SW 1271 (cell line): ENCODE measurements at regions not wholly inside any gene's neighbourhood (a gene's known extent, or its start where the extent isn't known, plus 50 kb on each side); places are given as distances from the start of the nearest gene placed in this dataset.
"Not testable (repeated sequence)": the region's sequence is repeated elsewhere in the genome, so short reads cannot be mapped to it uniquely, and the experiment has no call there.

Experiments used
- DNase-seq, 2 experiments: peaks; one replicate each; lab custom pipeline; 2025; lab: John Stamatoyannopoulos, UW

DNA sequence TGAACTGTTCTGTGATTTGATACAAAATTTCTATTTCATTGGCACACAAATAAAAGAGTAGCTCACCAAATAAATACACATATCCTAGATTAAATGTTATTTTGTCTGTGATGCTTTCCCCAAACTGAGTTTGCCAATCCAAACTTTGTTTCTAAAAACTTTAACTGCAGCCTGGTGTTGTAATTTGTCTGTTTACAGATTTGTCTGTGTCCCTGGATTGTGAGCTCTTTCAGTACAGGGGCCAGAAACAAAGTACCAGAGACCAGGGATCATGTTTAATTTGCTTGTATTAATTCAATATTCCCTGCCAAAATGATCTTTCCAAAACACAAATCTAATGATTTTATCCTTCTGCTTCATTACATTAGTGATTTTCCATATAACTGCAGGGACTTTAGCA is 1044.6 kb upstream of the GJE1 start:
- no peak for DNase-seq

DNA sequence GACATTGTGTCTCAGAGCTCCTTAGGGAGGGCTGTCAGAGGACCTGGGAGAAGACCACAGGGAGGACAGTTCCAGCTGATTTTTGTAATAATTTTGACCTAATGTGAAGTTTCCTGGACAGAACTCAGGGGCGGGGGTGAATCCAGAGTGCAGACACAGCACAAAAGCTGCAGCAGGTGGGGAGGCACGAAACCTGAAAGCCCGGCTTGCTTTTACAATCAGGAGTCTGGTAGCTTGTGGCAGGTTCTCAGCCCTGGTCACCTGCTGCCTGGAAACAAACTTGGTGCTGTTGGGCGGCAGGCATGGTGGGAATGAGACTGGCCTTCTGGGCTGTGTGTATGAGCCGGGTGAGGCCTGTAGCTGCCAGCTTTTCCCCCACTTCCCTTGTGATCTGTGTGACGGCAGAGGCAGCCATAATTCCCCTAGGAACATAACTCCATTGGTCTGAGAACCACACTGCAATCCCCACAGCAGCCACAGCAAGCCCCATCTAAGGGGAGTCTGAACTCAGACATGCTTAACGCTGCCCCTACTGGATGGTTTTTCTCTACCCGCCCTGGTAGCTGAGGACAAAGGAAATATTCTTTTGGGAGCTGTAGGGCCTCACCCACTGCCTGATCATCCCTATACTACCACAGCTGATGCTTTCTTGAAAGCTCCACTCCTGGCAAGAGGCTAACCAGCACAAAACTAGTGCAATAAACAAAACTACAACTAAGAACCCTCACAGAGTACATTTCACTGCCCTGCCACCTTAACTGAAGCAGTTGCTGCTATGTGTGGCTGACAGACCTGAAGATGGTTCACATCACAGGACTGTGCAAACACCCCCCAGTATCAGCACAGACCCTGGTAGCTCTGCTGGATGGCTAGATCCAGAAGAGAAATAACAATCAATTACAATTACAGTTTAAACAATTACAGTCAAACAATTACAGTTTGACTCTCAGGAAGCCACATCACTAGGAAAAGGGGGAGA is 1055.1 kb upstream of the GJE1 start:
- DNase-seq: peak; percentile 10 to 67

DNA sequence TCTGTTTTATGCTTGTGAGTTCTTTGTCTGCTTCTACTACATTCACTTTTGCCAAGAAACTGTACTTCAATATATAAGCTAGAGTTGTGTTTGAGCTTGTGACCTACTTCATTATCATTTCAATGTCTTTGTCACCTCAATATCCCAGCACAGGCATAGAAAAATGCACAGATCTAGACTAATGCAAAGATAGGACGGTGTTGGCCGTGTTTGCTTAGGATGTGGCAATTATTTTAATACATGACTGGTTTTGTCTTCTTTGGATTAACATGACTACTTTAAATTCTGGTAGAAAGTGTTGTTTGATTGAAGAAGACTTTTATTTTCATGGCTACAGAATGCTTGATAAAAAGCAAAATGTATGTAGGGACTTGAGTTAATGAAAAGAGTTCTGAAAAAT is 1075.0 kb upstream of the GJE1 start:
- no peak for DNase-seq

DNA sequence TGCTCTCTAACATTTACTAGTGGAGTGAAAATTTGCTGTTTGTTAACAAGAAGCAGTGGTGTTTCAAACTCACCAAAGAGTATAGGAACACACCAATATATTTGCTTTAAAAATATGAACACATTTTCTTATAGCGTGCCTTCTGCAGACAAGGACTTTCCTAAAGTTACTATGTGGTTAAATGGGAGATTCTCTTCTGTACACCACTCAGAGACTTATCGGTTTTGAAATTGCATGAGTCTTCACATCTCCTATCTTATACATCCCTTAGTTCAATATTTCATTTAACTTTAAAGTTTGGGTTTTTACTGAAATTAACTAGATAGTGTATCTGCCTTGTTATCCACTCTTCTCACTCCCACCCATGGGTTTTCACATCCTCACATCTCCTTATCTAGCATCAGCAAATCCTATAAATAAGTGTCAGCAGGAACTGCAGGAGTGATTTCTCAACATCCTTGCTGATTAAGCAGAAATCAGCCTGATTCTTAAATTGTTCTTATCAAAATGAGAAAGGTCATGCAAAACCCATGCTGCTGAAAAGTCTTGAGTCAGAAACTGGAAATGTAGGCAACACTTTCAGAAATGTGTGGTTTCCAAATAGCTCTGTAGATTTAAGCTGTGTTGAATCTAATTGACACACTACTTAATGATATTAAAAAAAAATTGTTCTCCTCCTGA is 1075.6 kb upstream of the GJE1 start:
- DNase-seq: no peak

DNA sequence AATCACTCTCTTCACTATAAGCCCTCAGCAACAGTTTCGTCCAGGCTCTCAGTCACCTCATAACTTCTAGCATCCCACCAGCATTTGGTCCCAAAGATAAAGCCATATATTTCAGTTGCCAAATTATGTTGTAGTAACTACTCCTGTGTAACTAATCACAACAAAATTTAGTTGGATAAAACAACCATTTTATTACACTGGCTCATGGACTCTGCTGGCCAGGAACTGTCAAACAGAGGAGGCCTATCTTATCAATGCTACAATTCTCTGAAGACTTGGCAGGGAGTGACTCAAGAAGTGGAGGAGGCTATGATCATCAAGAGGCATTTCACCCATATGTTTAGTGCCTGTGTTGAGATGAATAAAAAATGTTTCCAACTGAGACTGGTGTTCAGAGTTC is 1082.3 kb upstream of the GJE1 start:
- no peak for DNase-seq

DNA sequence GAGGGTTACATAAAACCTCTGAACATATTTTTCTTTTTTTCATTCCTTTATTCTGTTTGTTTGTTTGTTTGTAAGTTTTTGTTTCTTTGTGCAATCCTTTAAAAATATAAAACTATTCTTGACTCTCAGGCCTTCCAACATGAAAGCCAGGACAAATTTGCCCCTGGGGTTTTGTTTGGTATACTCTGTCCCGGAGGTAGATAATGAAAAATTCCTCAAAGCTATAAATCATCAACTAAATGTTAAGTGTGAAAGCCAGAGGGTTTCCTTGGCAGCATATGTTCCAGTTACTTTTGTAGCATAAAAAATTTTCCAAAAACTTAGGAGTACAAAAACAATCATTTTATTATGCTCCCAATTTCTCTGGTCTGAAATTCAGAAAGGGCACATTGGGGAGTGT is 1084.3 kb upstream of the GJE1 start:
- DNase-seq: no peak

DNA sequence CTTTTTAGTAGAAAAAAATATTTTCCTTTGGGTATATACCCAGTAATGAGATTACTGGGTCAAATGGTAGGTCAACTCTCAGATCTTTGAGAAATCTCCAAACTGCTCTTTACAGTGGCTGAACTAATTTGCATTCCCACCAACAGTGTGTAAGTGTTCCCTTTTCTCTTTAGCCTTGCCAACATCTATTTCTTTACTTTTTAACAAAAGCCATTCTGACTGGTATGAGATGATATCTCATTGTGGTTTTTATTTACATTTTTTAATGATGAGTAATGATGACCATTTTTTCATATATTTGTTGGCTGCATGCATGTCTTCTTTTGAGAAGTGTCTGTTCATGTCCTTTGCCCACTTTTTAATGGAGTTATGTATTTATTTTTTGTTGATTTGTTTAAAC is 1086.2 kb upstream of the GJE1 start:
- not testable (repeated sequence) for DNase-seq

DNA sequence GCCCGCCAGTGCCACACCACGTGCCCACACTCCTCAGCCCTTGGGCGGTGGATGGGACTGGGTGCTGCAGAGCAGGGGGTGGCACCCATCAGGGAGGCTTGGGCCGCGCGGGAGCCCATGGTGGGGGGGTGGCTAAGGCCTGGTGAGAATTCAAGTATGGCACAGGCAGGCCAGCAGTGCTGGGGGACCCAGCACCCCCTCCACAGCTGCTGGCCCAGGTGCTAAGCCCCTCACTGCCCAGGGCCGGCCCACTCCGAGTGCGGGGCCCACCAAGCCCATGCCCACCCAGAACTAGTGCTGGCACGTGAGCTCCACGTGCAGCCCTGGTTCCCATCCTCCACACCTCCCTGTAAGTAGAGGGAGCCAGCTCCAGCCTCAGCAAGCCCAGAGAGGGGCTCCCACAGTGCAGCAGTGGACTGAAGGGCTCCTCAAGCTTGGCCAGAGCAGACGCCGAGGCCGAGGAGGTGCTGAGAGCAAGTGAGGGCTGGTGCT is 1091.1 kb upstream of the GJE1 start:
- no peak for DNase-seq

DNA sequence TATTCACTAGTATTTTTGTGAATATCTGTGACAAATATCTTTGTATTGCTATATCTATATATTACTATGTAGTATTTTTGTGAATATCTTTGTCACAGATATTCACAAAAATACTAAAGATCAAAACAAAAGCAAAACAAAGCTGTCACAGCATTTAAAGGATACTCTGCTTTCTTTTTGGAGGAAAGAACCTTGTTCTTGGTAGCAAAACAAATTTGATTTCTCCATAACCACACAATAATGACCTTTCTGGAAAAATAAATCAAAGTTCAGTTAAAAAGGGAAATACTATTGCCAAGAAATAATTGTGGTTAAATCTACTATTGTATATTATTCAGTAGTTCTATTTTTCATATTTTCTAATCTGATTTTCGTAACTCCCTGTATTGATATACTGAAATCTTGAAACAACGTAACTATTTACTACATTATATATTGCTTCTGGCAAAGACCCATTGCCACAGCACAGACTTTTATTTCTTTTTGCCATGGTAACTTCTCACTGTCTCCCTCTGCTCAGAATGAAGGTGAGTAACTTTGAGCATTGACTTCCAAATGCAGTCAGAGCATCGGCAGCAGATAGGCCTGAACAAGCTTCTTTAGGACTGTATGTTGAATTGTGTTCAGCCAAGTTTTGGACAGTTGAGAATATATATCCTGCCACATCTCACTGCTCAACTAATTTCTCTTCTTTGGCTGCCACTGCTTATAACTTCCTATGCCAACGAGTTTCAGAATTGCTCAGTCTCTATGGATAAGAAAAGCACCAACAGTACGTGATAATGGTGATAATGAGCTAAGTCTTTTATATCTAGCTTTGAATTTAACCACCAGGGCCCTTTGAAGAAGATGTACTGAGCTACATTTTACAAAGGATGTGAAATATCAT is 1097.2 kb upstream of the GJE1 start:
- DNase-seq: no peak

DNA sequence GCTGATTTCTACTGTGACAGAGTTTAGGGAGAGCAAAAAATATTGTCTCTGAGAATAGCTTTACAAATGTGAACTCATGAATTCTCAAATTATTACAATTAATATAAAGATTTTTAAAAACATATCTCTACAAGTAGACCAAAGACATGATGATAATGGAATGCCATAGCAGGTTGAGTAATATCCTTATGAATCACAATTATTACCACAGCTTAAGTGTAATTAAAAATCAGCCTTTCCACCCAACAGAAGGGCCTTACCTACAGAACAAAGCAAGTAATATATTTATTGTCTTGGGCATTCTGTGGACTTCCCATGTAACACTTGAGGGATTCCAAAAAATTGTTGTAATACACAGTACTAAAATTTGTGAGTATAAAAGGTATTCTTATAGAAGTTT is 1099.6 kb upstream of the GJE1 start:
- DNase-seq: no peak

DNA sequence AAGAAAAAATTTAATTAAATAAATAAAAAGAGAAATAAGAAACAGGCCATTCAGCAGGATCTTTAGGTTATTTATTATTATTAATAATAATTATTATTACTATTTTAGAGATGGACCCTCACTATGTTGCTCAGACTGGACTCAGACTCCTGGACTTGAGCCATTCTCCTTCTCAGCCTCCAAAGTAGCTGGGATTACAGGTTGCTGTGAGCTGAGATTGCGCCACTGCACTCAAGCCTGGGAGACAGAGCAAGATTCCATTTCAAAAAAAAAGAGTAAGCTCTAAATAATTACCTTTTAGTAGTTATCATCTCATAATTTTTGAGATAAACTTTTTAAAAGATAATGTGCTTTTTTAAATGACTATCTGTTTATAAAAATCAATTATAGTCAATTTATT is 1102.8 kb upstream of the GJE1 start:
- DNase-seq: no peak

DNA sequence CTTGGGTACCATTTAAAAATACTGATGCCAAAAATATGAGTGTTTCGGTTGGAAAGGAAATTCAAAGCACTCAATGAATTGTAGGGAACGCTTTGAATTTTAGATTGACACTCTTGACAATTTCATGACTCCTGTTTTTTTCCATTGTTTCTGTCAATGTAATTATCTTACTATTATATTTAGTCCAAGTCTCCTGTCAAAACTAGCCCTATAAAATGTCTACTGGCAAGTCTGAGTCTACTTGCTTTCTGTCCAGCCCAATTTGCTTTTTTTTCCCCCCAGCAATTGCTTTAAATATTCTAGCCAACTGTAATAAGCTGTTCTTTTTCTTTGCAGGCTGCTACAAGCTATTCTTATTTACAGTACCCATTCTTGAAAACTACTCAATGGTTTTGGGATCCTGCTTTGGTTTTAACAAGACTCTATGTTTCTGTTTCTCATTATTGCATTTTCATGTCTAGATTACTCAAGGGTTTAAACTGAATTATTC is 1103.9 kb upstream of the GJE1 start:
- no peak for DNase-seq

DNA sequence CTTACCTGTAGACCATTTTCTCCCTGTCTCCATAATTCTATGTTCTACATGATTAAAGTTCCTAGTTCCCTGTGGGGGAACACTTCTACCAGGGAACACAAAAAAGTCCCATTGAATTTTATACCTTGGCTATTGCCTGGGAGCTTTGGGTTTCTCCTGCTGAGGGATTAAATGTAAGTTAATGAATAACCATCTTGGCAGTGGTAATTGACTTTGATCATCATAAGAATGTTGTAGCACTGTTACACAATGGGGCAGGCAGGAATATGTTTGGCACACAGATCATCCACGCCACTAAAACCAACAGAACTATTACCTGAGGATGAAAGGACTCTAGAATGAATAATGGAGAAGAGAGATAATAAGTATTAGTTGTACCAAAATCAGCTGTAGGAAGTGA is 1106.2 kb upstream of the GJE1 start:
- no peak for DNase-seq

DNA sequence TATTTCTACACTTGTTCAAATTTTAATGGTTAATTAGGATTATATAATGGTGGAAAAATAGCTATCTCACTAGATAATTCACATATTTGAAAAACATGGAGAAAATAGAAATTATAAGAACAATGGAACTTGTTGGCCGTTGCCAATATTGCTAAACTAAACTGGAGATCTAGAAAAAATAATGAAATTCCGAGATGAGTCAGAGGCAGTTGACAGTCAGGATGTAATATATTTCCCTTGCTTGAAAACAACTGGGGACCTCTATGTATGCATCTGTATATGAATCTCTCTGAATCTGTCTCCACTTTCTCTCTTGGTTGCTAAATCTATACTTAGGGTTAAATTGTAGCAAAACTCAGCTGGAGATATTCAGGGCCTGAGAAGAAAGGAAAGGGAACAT is 1108.2 kb upstream of the GJE1 start:
- no peak for DNase-seq

DNA sequence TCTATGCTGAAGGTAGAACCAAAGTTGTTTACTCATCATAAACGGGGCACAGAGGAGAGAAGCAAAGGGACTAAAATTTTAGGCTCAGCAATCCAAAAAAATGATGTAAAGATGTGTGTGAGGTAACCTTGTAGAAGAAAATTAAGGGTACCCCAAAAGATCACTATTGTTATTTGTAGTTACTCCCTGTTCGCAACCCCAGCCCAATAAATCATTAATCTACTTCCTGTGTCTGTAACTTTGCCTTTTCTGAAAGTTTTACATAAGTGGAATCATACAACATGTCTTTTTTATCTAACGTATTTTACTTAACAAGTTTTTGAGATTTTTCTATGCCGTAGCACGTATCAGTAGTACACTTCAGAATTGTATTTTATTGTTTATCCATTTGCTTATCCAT is 1114.8 kb upstream of the GJE1 start:
- DNase-seq: no peak

DNA sequence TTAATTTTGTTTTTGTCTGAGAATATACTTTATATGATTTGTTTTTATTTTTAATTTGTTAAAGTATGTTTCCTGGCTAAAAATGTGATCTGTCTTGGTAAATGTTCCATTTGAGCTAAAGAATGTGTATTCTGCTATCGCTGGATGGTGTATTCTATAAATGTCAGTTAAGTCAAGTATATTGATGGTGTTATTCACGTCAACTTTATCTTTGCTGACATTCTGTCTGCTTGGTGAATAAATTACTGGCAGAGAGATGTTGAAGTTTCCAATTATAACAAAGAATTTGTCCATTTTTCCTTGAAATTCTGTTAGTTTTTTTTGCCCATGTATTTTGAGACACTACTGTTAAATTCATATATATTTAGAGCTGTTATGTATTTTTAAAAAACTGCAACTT is 1131.8 kb upstream of the GJE1 start:
- no peak for DNase-seq

DNA sequence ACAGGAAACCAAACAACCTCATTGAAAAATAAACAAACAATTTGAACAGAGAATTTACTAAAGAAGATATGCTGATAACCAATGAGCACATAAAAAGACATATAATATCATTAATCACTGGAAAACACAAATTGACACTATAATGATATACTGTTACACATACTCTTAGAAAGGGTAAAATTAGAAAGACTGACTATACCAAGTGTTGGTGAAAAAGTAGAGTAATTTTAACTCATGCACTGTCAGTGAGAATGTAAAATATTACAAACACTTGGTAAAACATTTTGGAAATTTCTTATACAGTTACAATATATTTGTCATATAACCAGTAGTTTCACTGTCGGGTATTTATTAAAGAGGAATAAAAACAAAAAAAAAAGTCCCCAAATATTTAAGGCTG is 1139.2 kb upstream of the GJE1 start:
- DNase-seq: no peak

DNA sequence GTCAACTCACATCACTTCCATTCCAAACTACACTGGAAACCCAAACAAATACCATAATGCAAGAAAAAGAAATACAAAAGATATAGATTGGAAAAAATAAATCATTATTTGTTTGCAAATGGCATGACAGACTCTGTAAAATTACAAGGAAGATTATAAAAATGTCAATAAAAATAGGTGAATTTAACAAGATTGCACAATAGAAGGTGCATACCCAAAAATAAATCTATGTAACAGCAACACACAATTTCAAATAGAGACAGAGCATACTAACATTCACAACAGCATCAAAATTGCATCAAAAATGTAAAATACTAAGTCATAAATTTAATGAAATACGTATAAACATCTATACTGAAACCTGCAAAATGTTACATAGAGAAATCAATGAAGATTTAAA is 1140.0 kb upstream of the GJE1 start:
- DNase-seq: no peak

DNA sequence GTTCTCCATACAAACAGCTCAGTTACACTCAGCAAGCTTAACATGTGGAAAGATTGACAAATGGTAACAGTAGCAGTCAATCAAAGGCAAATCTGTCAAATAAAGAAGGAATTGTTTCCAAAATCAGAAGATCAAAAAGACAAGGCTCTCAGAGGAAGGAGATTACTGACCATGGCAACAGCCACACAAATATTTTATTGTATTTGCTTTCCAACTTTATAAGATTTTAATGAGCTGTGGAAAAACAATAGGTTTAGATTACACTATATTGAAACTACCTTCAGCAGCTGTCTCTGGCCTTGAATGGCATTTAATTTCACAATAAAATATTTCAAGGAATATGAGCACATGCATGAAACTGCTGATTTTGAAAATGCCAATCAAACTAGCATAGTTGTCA is 1143.9 kb upstream of the GJE1 start:
- DNase-seq: no peak

DNA sequence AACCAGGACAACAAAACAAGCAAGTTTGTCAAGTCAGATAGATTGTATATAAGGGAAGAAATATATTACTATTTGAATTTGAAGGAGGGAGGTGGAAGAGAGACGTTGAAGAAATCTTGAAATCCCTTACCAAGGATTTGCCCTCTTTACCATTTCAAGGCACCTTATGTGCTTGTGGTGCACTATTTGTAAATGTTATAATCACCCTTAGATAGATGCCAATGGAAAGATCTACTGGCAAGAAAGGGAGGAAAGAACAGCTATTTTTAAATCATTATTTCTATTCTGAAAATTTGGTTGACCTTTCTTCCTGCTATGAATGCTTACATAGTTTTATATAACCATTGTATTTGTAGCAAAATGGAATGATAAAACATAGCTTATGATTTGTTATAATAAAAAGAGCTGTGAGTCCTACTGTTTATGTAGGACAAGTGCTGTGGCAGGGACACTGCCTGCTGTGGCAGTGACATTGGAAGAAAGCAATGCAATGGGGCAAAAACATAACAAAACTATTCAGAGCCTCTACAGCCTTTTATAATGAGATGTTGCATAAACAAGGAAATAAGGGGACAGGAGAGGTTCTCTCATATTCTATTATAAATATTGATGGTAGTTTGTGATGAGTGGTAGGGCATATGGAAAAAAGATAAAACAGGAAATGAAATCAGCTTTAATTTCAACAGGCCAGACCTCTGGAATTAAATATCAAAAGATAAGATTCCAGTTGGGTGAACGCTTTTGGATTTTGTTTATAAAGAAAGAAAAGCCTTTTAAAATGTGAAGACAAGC is 1145.2 kb upstream of the GJE1 start:
- no peak for DNase-seq

DNA sequence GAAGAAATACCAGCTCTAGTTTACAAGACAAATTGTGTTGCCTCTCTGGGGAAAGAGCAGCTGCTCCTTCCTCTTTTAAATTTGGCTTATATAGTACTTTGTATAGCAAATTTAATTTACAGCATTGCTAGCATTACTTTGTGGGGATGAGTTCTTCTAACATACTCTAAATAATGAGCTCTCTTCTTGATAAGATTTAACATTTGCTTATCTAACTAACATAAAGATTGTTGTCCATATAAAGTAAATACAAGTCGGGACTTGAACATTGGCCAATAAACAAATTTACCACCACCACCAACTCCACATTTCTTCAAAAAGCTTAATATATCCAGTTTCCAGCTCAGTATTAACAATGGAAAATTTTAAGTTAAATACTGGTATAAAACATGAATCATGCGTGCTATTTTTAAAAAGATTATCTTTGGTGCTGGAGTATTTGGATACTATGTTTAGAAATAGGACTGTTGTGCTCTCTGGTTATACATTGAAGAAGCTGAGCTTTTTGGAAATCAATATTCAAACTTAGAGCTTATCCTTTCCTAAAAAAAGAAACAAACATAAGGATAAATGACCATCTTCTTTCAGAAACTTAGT is 1146.9 kb upstream of the GJE1 start:
- no peak for DNase-seq
